IMR-90 (cell line): ENCODE measurements at regions not wholly inside any gene's neighbourhood (a gene's known extent, or its start where the extent isn't known, plus 50 kb on each side); places are given as distances from the start of the nearest gene placed in this dataset.

ENCODE experiments used
- ATAC-seq: fragments of 200-7000 bp; cut with Tn5 transposase; 2 replicates; pipeline ENCODE4 v1.9.1; 2020; ENCODE audit warnings: low read depth, mild to moderate bottlenecking, moderate library complexity
- BruUV-seq: library from RNA; stranded (reverse); fragments of 400-500 nt; replicated peaks from 2 replicates; lab custom pipeline; 2021; lab: Mats Ljungman, UMichigan
- CTCF ChIA-PET: fragments of 300-600 bp; formaldehyde crosslinking; extraction: SDS; loops from one replicate; lab custom pipeline; 2021; ENCODE audit warnings: antibody characterized with exemption; lab: Yijun Ruan, JAX
- POLR2A ChIA-PET: fragments of 300-600 bp; sonication (Branson Sonifier 250); formaldehyde crosslinking; loops from one replicate; lab custom pipeline; 2022; ENCODE audit warnings: antibody characterized with exemption; ENCODE audit not compliant: unreplicated experiment; lab: Charles Lee
- DNase-seq: peaks from one replicate; pipeline ENCODE4 v3.0.0; 2013
- H2AFZ ChIP-seq: replicated peaks from 2 replicates; pipeline ENCODE3; 2013; ENCODE audit warnings: low read length, mild to moderate bottlenecking; ENCODE audit not compliant: poor library complexity
- H2AK5ac ChIP-seq: 2 replicates; pipeline ENCODE4 v1.6.1; 2013; ENCODE audit warnings: low read depth, low read length, inconsistent platforms
- H2AK9ac ChIP-seq: replicated peaks from 2 replicates; pipeline ENCODE3; 2013; ENCODE audit warnings: mild to moderate bottlenecking, low read depth, low read length, moderate library complexity; ENCODE audit not compliant: poor library complexity
- H2BK120ac ChIP-seq: 2 replicates; pipeline ENCODE4 v1.6.1; 2013; ENCODE audit warnings: low read depth, low read length, inconsistent platforms
- H2BK15ac ChIP-seq: 3 replicates; pipeline ENCODE4 v1.6.1; 2013; ENCODE audit warnings: low read depth, low read length, inconsistent platforms
- H2BK20ac ChIP-seq: 2 replicates; pipeline ENCODE4 v1.6.1; 2013; ENCODE audit warnings: low read depth, mild to moderate bottlenecking, inconsistent platforms, low read length, moderate library complexity
- H2BK5ac ChIP-seq: 2 replicates; pipeline ENCODE4 v1.6.1; 2013; ENCODE audit warnings: mild to moderate bottlenecking, low read depth, low read length, inconsistent platforms; ENCODE audit not compliant: poor library complexity, severe bottlenecking
- H3K14ac ChIP-seq: replicated peaks from 2 replicates; pipeline ENCODE4 v1.6.1; 2013; ENCODE audit warnings: low read depth, low read length, inconsistent platforms
- H3K18ac ChIP-seq: 2 replicates; pipeline ENCODE4 v1.6.1; 2013; ENCODE audit warnings: low read depth, low read length, control low read depth
- H3K23ac ChIP-seq: 2 replicates; pipeline ENCODE4 v1.6.1; 2013; ENCODE audit warnings: low read depth, low read length, inconsistent platforms
- H3K27ac ChIP-seq: 2 replicates; pipeline ENCODE4 v1.5.1; 2013; ENCODE audit warnings: mild to moderate bottlenecking, control low read depth, low read length; ENCODE audit not compliant: insufficient read depth
- H3K27me3 ChIP-seq: 2 replicates; pipeline ENCODE4 v1.6.1; 2013; ENCODE audit warnings: low read length; ENCODE audit not compliant: control insufficient read depth, insufficient read depth
- H3K36me3 ChIP-seq: 2 replicates; pipeline ENCODE4 v1.6.1; 2013; ENCODE audit warnings: low read length, mixed read lengths; ENCODE audit not compliant: control insufficient read depth, insufficient read depth
- H3K4ac ChIP-seq: 2 replicates; pipeline ENCODE4 v1.6.1; 2013; ENCODE audit warnings: low read depth, low read length, inconsistent platforms
- H3K4me1 ChIP-seq: 2 replicates; pipeline ENCODE4 v1.6.1; 2013; ENCODE audit warnings: low read length, mixed read lengths; ENCODE audit not compliant: control insufficient read depth, insufficient read depth
- H3K4me2 ChIP-seq: 2 replicates; pipeline ENCODE4 v1.6.1; 2013; ENCODE audit warnings: low read depth, mild to moderate bottlenecking, control low read depth, low read length, moderate library complexity
- H3K4me3 ChIP-seq: 2 replicates; pipeline ENCODE4 v1.5.1; 2013; ENCODE audit warnings: low read depth, mild to moderate bottlenecking, control low read depth, low read length, moderate library complexity; ENCODE audit not compliant: insufficient read depth
- H3K56ac ChIP-seq: 2 replicates; pipeline ENCODE4 v1.6.1; 2013; ENCODE audit warnings: low read length, inconsistent platforms; ENCODE audit not compliant: insufficient read depth; ENCODE audit errors: extremely low read depth
- H3K79me1 ChIP-seq, 2 experiments: 2 replicates each; pipeline ENCODE4 v1.6.1; 2013; ENCODE audit warnings: low read length in 2 of 2, inconsistent platforms in 1 of 2, low read depth in 1 of 2
- H3K9ac ChIP-seq: 2 replicates; pipeline ENCODE4 v1.6.1; 2013; ENCODE audit warnings: low read depth, low read length, control low read depth
- H3K9me1 ChIP-seq: 2 replicates; pipeline ENCODE4 v1.6.1; 2013; ENCODE audit warnings: low read length, inconsistent platforms; ENCODE audit not compliant: insufficient read depth
- H3K9me3 ChIP-seq: 2 replicates; pipeline ENCODE4 v1.6.1; 2013; ENCODE audit warnings: low read length; ENCODE audit not compliant: control insufficient read depth, insufficient read depth
- H4K20me1 ChIP-seq: 2 replicates; pipeline ENCODE4 v1.6.1; 2013; ENCODE audit warnings: low read length, inconsistent platforms; ENCODE audit not compliant: insufficient read depth
- H4K5ac ChIP-seq: 2 replicates; pipeline ENCODE4 v1.6.1; 2013; ENCODE audit warnings: mild to moderate bottlenecking, low read depth, low read length, control low read depth
- H4K8ac ChIP-seq, 2 experiments: 2 replicates each; pipeline ENCODE4 v1.6.1; 2013; ENCODE audit warnings: low read depth in 2 of 2, low read length in 2 of 2, control low read depth in 1 of 2, inconsistent platforms in 1 of 2
- H4K91ac ChIP-seq: 2 replicates; pipeline ENCODE4 v1.6.1; 2013; ENCODE audit warnings: low read depth, low read length, inconsistent platforms; ENCODE audit not compliant: insufficient read depth
- BHLHE40 ChIP-seq: fragments of 150-350 bp; IDR thresholded peaks from 2 replicates; pipeline ENCODE4 v1.6.1; 2016; ENCODE audit warnings: mild to moderate bottlenecking, low read depth, low read length
- CEBPB ChIP-seq: IDR thresholded peaks from 2 replicates; pipeline ENCODE4 v1.6.1; 2012; ENCODE audit warnings: low read depth, low read length, improper control_type of control experiment
- CHD1 ChIP-seq: IDR thresholded peaks from 2 replicates; pipeline ENCODE4 v1.6.1; 2012; ENCODE audit warnings: low read depth, low read length, improper control_type of control experiment
- CTCF ChIP-seq: conservative IDR thresholded peaks from 2 replicates; pipeline ENCODE4 v1.5.1; 2012; ENCODE audit warnings: mild to moderate bottlenecking, low read depth, low read length, improper control_type of control experiment
- ELK1 ChIP-seq: fragments of 150-350 bp; IDR thresholded peaks from 2 replicates; pipeline ENCODE4 v1.6.1; 2016; ENCODE audit warnings: low read depth, mild to moderate bottlenecking, low read length, moderate library complexity, borderline replicate concordance
- FOS ChIP-seq: fragments of 150-350 bp; IDR thresholded peaks from 2 replicates; pipeline ENCODE4 v1.6.1; 2016; ENCODE audit warnings: low read depth, low read length
- MAFK ChIP-seq: IDR thresholded peaks from 2 replicates; pipeline ENCODE4 v1.6.1; 2012; ENCODE audit warnings: low read depth, low read length, improper control_type of control experiment
- MAZ ChIP-seq: IDR thresholded peaks from 2 replicates; pipeline ENCODE4 v1.6.1; 2012; ENCODE audit warnings: low read depth, mild to moderate bottlenecking, low read length, improper control_type of control experiment, moderate library complexity, borderline replicate concordance
- MXI1 ChIP-seq: IDR thresholded peaks from 2 replicates; pipeline ENCODE4 v1.6.1; 2012; ENCODE audit warnings: low read depth, mild to moderate bottlenecking, low read length, moderate library complexity, borderline replicate concordance
- NFE2L2 ChIP-seq: fragments of 150-350 bp; IDR thresholded peaks from 2 replicates; pipeline ENCODE4 v1.6.1; 2016; ENCODE audit warnings: low read depth, mild to moderate bottlenecking, low read length
- POLR2A ChIP-seq: IDR thresholded peaks from 2 replicates; pipeline ENCODE4 v1.6.1; 2012; ENCODE audit warnings: mild to moderate bottlenecking, low read depth, low read length
- RAD21 ChIP-seq: IDR thresholded peaks from 2 replicates; pipeline ENCODE4 v1.6.1; 2012; ENCODE audit warnings: low read length, improper control_type of control experiment
- RCOR1 ChIP-seq: IDR thresholded peaks from 2 replicates; pipeline ENCODE4 v1.6.1; 2012; ENCODE audit warnings: mild to moderate bottlenecking, low read length, improper control_type of control experiment; ENCODE audit not compliant: insufficient replicate concordance
- RFX5 ChIP-seq: IDR thresholded peaks from 2 replicates; pipeline ENCODE4 v1.8.0; 2012; ENCODE audit warnings: low read depth, mild to moderate bottlenecking, low read length, moderate library complexity
- SMC3 ChIP-seq: fragments of 150-350 bp; IDR thresholded peaks from 2 replicates; pipeline ENCODE4 v1.6.1; 2016; ENCODE audit warnings: low read depth, mild to moderate bottlenecking, antibody characterized with exemption, low read length, moderate library complexity
- USF2 ChIP-seq: fragments of 150-350 bp; IDR thresholded peaks from 2 replicates; pipeline ENCODE4 v1.6.1; 2017; ENCODE audit warnings: mild to moderate bottlenecking, antibody characterized with exemption, low read length, low read depth
- whole genome bisulfite sequencing, 2 experiments: methylation state at CpG; one replicate each; pipeline versions ENCODE4 v1.1.5 to v1.1.7; 2013; ENCODE audit warnings: missing lambda C conversion rate in 2 of 2; ENCODE audit not compliant: insufficient read length in 1 of 2; ENCODE audit errors: extremely low coverage in 2 of 2; 5-methylcytosine and 5-hydroxymethylcytosine counted together
- dilution Hi-C: fragments of 300-500 bp; cut with HindIII; formaldehyde crosslinking; loops from one replicate; pipeline ENCODE4 v1.14.3; 2018; ENCODE audit warnings: low sequenced_read_pairs; ENCODE audit not compliant: unreplicated experiment
- in situ Hi-C: fragments of 300-500 bp; cut with MboI; formaldehyde crosslinking; loops from 3 replicates; pipeline ENCODE4 v1.14.3; 2019; ENCODE audit warnings: low sequenced_read_pairs, inconsistent platforms, mixed read lengths
- intact Hi-C: fragments of 100-400 bp; cut with micrococcal nuclease; formaldehyde crosslinking; loops from 2 replicates; pipeline ENCODE4 v1.10.0; 2022

- no peak for ATAC-seq
- dilution Hi-C loops = no loop called here
These were observed 110.5 kb upstream of the FAM47C start for GRCh38 chrX:36897690-36898089.

More at GRCh38 chrX:36897690-36898089, 110.5 kb upstream of the FAM47C start:
- H3K4me1 ChIP-seq = no peaks in the 10 kb centered on the region
- H4K8ac ChIP-seq = no peak overlapping the region
- TF ChIP-seq ELK1 = no peak
- TF ChIP-seq MAZ = no peak
- TF ChIP-seq RCOR1 = no peak
- no peak for TF ChIP-seq SMC3
- no peak for TF ChIP-seq USF2
- TF ChIP-seq FOS = no peak
- no peak for TF ChIP-seq CTCF
- no peak for TF ChIP-seq CEBPB
- no peak for TF ChIP-seq CHD1
- TF ChIP-seq BHLHE40 = no peak
- TF ChIP-seq MAFK = no peak
- TF ChIP-seq NFE2L2 = no peak
- TF ChIP-seq RAD21 = no peak
- TF ChIP-seq RFX5 = no peak
- TF ChIP-seq POLR2A = no peak
- no peak for TF ChIP-seq MXI1
- H2BK120ac ChIP-seq = no peak overlapping the region
- no peak overlapping the region for H4K5ac ChIP-seq
- H3K4ac ChIP-seq = no peak overlapping the region
- H4K91ac ChIP-seq = no peak overlapping the region
- no peak overlapping the region for H2AK5ac ChIP-seq
- H3K9me1 ChIP-seq = no peaks in the 10 kb centered on the region
- H2BK15ac ChIP-seq = no peak overlapping the region
- no peaks in the 10 kb centered on the region for H3K36me3 ChIP-seq
- H3K9ac ChIP-seq = no peak overlapping the region
- no peak overlapping the region for H3K23ac ChIP-seq
- WGBS, 2 experiments = 27% methylated on average over 2 of the region's 3 CpGs; no CpG with 5 or more reads in 1 of the 2 experiments
- no peak for DNase-seq
- ChIA-PET POLR2A (no interaction called here), CTCF (no interaction called here)
- H3K27me3 ChIP-seq = no peaks in the 10 kb centered on the region
- no peak overlapping the region for H3K56ac ChIP-seq
- in situ Hi-C loops = no loop called here
- no peak overlapping the region for H3K18ac ChIP-seq
- no peak overlapping the region for H3K4me3 ChIP-seq
- H2BK5ac ChIP-seq = no peak overlapping the region
- no peaks in the 10 kb centered on the region for H3K79me1 ChIP-seq
- H2BK20ac ChIP-seq = no peak overlapping the region
- H2AK9ac ChIP-seq = no peak overlapping the region
- no peak overlapping the region for H3K4me2 ChIP-seq
- H4K20me1 ChIP-seq = no peaks in the 10 kb centered on the region
- no peaks in the 10 kb centered on the region for H3K9me3 ChIP-seq
- H2AFZ ChIP-seq = no peak overlapping the region
- intact Hi-C loops = no loop called here
- no TSS peak for BruUV-seq
- H3K14ac ChIP-seq = no peak overlapping the region
- no peak overlapping the region for H3K27ac ChIP-seq
